ENCODE measurements at regions not wholly inside any gene's neighbourhood (a gene's known extent, or its start where the extent isn't known, plus 50 kb on each side); places are given as distances from the start of the nearest gene placed in this dataset.

DNA sequence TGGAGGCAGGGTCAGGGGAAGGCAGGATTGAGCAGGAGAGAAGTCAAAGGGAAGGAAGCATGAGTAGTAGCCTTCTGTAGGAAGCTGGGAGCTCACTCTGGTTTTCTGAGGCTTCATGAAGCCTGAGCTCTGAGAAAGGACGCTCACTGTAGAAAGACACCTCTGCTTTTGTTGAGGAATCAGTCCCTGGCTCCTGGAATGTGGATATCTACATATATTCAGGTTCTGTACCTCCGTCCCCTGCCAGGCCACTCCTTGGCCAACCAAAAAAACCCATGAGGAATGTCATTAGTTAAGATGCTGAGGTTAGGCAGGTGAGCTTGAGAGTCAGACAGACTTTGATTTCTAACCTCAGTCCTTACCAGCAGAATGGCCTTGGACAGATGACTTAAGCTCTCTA lies 283.5 kb upstream of the HABP2 start:
- no peak for TF ChIP-seq CTCF (conservative IDR thresholded peaks at IDR 0.05; ENCODE audit: low read length)
- no peak for TF ChIP-seq EZH2phosphoT487 (IDR thresholded peaks at IDR 0.05; ENCODE audit: borderline replicate concordance, low read depth, low read length)
